GM12873 (cell line): ENCODE measurements at regions not wholly inside any gene's neighbourhood (a gene's known extent, or its start where the extent isn't known, plus 50 kb on each side); places are given as distances from the start of the nearest gene placed in this dataset.

ENCODE experiments used
- TF ChIP-seq, protein P1 (sequence below): IDR thresholded peaks from 2 replicates; pipeline ENCODE4 v1.5.1; 2012; ENCODE audit warnings: low read depth, mild to moderate bottlenecking, moderate library complexity, low read length, control low read depth; ENCODE audit not compliant: insufficient read depth; ENCODE audit errors: missing control alignments

DNA sequence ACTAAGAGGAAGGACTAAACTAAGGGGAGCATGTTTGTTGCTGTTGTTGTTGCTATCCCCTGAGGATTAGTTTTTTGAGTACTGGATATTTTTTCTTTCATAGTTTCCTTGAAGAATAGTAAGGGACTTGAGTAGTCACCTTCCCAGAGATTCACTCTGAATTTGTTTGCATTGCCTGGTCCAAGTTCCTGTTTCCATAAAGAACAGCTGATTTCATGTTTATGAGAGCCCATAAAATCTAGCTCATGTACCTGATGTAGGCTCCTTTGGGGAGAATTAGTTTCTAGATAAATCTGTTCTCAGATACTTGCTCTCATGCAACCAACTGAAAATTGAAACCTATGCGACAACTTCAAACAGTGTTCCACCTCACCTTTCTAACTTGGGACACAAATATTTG lies 464.4 kb upstream of the MBL2 start:
- TF ChIP-seq, protein P1, sequence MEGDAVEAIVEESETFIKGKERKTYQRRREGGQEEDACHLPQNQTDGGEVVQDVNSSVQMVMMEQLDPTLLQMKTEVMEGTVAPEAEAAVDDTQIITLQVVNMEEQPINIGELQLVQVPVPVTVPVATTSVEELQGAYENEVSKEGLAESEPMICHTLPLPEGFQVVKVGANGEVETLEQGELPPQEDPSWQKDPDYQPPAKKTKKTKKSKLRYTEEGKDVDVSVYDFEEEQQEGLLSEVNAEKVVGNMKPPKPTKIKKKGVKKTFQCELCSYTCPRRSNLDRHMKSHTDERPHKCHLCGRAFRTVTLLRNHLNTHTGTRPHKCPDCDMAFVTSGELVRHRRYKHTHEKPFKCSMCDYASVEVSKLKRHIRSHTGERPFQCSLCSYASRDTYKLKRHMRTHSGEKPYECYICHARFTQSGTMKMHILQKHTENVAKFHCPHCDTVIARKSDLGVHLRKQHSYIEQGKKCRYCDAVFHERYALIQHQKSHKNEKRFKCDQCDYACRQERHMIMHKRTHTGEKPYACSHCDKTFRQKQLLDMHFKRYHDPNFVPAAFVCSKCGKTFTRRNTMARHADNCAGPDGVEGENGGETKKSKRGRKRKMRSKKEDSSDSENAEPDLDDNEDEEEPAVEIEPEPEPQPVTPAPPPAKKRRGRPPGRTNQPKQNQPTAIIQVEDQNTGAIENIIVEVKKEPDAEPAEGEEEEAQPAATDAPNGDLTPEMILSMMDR = no peak

DNA sequence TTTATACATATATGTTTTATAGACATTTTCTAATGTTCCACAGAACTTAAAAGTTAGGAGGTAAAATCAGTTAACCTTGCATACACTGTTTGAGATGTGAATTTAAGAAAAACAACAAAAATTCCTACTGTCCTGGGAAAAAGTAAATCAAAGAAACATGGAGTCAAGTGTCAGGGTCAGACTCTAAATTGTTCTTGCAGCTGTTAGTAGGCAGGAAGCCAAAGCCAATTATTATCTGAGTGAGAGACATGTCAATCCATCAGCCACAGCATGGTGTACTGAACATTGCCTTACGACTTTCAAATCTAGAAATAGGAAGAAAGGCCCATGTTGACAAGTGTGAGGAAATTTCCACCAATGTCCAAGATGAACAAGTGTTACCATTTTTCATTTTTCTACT lies 461.2 kb upstream of the MBL2 start:
- TF ChIP-seq, protein P1 = no peak

DNA sequence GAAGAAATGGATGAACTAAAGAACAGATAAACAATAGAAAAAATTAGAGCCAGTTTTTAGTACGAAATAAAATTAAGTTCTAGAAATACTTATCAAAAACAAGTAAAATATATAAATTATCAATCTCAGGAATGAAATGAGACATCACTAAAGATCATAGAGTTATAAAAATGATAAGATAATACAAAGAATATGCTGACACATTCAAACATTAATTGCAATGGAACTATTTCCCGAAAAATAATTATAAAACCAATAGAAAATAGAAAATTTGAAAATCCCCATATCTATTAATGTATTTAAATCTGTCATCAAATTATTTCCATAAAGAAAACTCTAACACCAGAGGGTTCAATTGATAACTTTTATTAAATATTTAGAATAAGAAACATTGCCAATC lies 458.1 kb upstream of the MBL2 start:
- TF ChIP-seq, protein P1 = no peak

DNA sequence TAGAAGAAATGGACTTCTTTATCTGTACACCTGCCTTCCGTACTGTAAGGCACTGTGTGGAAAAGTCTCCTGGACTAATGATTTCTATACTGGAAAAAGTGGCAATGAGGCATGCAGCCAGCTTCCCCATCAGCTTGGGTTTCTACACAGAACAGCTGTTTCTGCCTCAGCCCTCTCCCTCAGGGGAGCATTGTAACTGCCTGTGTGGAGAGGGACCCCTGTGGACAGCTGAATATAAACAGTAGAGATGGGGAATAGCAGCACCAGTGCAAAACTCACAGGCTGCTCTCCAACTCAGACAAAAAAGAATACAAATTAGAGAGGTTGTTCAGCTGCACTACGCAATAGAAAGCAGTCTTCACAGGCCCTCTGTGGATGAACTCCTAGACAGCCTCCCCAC lies 451.3 kb upstream of the MBL2 start:
- TF ChIP-seq, protein P1 = no peak

DNA sequence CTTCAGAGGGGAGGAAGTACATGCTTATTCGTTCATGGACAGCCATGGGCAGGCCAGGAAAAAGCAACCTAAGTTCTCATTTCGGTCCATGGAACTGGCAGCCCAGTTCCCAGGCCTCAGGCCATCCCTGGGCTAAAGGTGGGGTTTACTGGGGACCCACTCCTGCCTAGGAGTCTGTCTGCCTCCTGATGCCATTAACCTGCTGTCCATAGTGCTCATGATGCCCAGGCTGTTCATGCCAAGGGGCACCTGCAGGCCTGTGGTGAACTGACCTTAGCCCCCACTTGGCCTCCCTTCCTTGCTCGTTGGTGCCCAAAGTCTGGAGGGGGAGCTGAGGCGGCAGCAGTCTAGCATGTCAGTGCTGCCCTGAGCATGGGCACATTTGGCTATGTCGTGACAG lies 450.2 kb upstream of the MBL2 start:
- TF ChIP-seq, protein P1 = no peak

DNA sequence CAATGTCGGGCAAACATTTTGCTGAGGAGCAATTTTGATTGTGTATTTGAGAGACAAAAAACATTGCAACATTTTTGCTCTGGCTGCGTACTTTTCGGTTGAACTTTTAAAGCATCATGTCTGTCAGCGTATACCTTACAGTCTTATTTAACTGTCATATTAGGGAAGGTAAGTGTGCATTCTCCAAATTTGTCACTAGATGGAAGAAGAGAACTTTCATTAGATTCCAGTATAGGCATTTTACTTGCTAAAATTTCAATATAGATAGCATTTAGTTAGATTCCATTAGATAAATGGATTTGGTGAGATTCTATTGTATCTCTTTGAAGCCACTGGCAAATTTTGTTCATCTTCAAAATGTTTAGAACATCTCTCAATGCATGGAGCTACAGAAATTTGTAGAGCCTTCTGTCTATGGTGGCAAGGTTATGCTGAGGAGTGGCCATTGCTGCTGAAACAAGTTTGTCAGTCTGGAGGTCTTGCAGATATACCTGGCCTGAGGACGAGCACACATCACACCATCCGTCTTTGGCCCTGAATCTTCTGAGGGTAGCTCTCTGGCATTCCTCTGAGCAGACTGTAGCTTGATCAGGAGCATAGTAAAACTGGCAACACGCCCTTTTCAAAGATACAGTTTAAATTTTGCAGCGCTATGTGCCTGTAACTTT lies 437.5 kb upstream of the MBL2 start:
- TF ChIP-seq, protein P1 = no peak

DNA sequence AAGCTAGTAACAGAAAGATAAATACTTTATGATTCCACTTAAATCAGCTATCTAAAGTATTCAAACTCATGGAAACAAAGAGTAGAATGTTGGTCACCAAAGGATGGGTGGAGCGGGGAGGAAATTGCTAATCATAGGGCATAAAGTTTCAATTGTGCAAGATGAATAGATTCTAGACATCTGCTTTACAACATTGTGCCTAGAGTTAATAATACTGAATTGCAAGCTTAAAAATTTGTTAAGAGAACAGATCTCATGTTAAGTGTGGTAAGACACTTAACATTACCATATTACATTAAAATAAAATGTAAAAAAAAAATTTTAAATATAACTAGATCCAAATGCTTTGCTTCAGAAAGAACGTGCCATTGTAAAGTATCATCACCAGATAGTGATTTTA lies 411.1 kb upstream of the MBL2 start:
- TF ChIP-seq, protein P1 = no peak
